Right lobe of liver (tissue), 6 donors: ENCODE measurements at regions not wholly inside any gene's neighbourhood (a gene's known extent, or its start where the extent isn't known, plus 50 kb on each side); places are given as distances from the start of the nearest gene placed in this dataset.

Experiments used
- ATAC-seq, 4 donors: fragments of 200-7000 bp; cut with Tn5 transposase; one replicate each; pipeline ENCODE4 v1.9.1; 2020; ENCODE audit warnings: mild to moderate bottlenecking in 4 of 4, moderate library complexity in 4 of 4
- DNase-seq, 3 donors: peaks; one replicate each; pipeline ENCODE4 v3.0.0-alpha.2; 2020
- H3K27ac ChIP-seq, 3 donors: fragments of 200-600 bp; one replicate each; pipeline ENCODE4 v1.8.0; 2022
- H3K27me3 ChIP-seq, 2 donors: fragments of 200-600 bp; one replicate each; pipeline ENCODE4 v1.8.0; 2022
- H3K36me3 ChIP-seq, 4 donors: fragments of 200-600 bp; sonication (generic) in 1 of 4; one replicate each; pipeline versions ENCODE4 v1.5.1 to v1.8.0; 2017 to 2022; ENCODE audit warnings: control low read depth in 1 of 4
- H3K4me1 ChIP-seq, 4 donors: fragments of 200-600 bp; sonication (generic) in 1 of 4; one replicate each; pipeline versions ENCODE4 v1.5.1 to v1.8.0; 2017 to 2022; ENCODE audit warnings: control low read depth in 1 of 4
- H3K4me3 ChIP-seq, 3 donors: fragments of 200-600 bp; one replicate each; pipeline ENCODE4 v1.8.0; 2022
- H3K9me3 ChIP-seq, 4 donors: fragments of 200-600 bp; sonication (generic) in 1 of 4; one replicate each; pipeline versions ENCODE4 v1.5.1 to v1.8.0; 2017 to 2022; ENCODE audit warnings: control low read depth in 1 of 4
- CTCF ChIP-seq, 4 donors: fragments of 200-600 bp in 3 of 4; fragments of 450-650 bp in 1 of 4; IDR thresholded peaks; one replicate each; pipeline versions ENCODE4 v1.5.1 to v1.8.0; 2016 to 2022; ENCODE audit warnings: antibody characterized with exemption in 4 of 4, mild to moderate bottlenecking in 2 of 4
- POLR2A ChIP-seq: fragments of 450-650 bp; IDR thresholded peaks from one replicate; pipeline ENCODE4 v1.6.1; 2017; ENCODE audit warnings: antibody characterized with exemption, mild to moderate bottlenecking
- WGBS: methylation state at CpG from one replicate; pipeline ENCODE4 v1.1.6; 2018; ENCODE audit warnings: low coverage, low lambda C conversion rate; ENCODE audit not compliant: insufficient coverage; ENCODE audit errors: missing lambda C conversion rate; 5-methylcytosine and 5-hydroxymethylcytosine counted together
- intact Hi-C, 2 donors: fragments of 100-400 bp; cut with DNase I; formaldehyde crosslinking; loops; one replicate each; pipeline versions ENCODE4 v1.11.2 to v1.14.1; 2022
- donor health status: DM: no; HTN: yes; CAD: no.
- donor health status: DM: no; HTN: no; CAD: no.
- donor health status: DM: no; HTN: no; CAD: no.
- donor health status: DM: no; HTN: yes; CAD: no.
- donor health status: DM: no; HTN: yes; CAD: no.

- no peak overlapping the region for H3K27ac ChIP-seq
- H3K4me3 ChIP-seq: no peak overlapping the region
- no peaks in the 10 kb centered on the region for H3K36me3 ChIP-seq
- DNase-seq: no peak
- intact Hi-C loops: no loop called here
- TF ChIP-seq POLR2A (no peak), CTCF (IDR thresholded peaks at IDR 0.05) (no peak)
- H3K9me3 ChIP-seq: no peaks in the 10 kb centered on the region
- 51% methylated on average over 23 of the region's 29 CpGs for WGBS
- H3K27me3 ChIP-seq: no peaks in the 10 kb centered on the region
- no peaks in the 10 kb centered on the region for H3K4me1 ChIP-seq
- ATAC-seq: no peak
These were observed 95.9 kb upstream of the COL5A1 start for GRCh38 chr9:134545543-134546245.

GRCh38 chr9:134546246-134546731, 95.3 kb upstream of the COL5A1 start:
- 48% methylated on average over 8 of the region's 14 CpGs for WGBS
- Histone ChIP-seq H3K27ac (no peak overlapping the region), H3K4me1 (no peaks in the 10 kb centered on the region), H3K4me3 (no peak overlapping the region), H3K36me3 (no peaks in the 10 kb centered on the region), H3K27me3 (no peaks in the 10 kb centered on the region), H3K9me3 (no peaks in the 10 kb centered on the region)
- no peak for DNase-seq
- ATAC-seq: no peak
- intact Hi-C loops: no loop called here
- TF ChIP-seq CTCF (IDR thresholded peaks at IDR 0.05) (no peak), POLR2A (no peak)

GRCh38 chr9:134546746-134547145, 94.9 kb upstream of the COL5A1 start:
- H3K27me3 ChIP-seq: no peaks in the 10 kb centered on the region
- H3K9me3 ChIP-seq: no peaks in the 10 kb centered on the region
- no peaks in the 10 kb centered on the region for H3K36me3 ChIP-seq
- no peak for DNase-seq
- no peaks in the 10 kb centered on the region for H3K4me1 ChIP-seq
- intact Hi-C loops: no loop called here
- H3K27ac ChIP-seq: no peak overlapping the region
- no peak for TF ChIP-seq CTCF (IDR thresholded peaks at IDR 0.05)
- no peak for TF ChIP-seq POLR2A
- no CpG with 5 or more reads among the region's 10 CpGs for WGBS
- H3K4me3 ChIP-seq: no peak overlapping the region
- no peak for ATAC-seq

- Histone ChIP-seq H3K27me3 (no peaks in the 10 kb centered on the region), H3K27ac (no peak overlapping the region), H3K4me3 (no peak overlapping the region), H3K4me1 (no peaks in the 10 kb centered on the region), H3K36me3 (no peaks in the 10 kb centered on the region), H3K9me3 (no peaks in the 10 kb centered on the region)
- ATAC-seq (peak in 1 of 4 donors; percentile 16), DNase-seq (no peak)
- TF ChIP-seq POLR2A: no peak
- no peak for TF ChIP-seq CTCF (IDR thresholded peaks at IDR 0.05)
- WGBS: 59% methylated on average over 13 of the region's 36 CpGs
- intact Hi-C loops: no loop called here
These were observed 94.2 kb upstream of the COL5A1 start for GRCh38 chr9:134547161-134548100.
